Tibial nerve (tissue), 3 donors: ENCODE measurements at regions not wholly inside any gene's neighbourhood (a gene's known extent, or its start where the extent isn't known, plus 50 kb on each side); places are given as distances from the start of the nearest gene placed in this dataset.

Experiments
- POLR2A ChIP-seq, 2 donors: fragments of 450-650 bp; IDR thresholded peaks; one replicate each; pipeline ENCODE4 v1.6.1; 2017; ENCODE audit warnings: antibody characterized with exemption in 2 of 2, mild to moderate bottlenecking in 2 of 2, moderate library complexity in 2 of 2
- TF ChIP-seq, protein P1 (sequence below), 5 experiments: fragments of 200-600 bp in 3 of 5; fragments of 450-650 bp in 2 of 5; sonication (generic) in 3 of 5; IDR thresholded peaks; one replicate each; pipeline ENCODE4 v1.5.1; 2016 to 2019; ENCODE audit warnings: antibody characterized with exemption in 5 of 5, mild to moderate bottlenecking in 3 of 5, moderate library complexity in 2 of 5

DNA sequence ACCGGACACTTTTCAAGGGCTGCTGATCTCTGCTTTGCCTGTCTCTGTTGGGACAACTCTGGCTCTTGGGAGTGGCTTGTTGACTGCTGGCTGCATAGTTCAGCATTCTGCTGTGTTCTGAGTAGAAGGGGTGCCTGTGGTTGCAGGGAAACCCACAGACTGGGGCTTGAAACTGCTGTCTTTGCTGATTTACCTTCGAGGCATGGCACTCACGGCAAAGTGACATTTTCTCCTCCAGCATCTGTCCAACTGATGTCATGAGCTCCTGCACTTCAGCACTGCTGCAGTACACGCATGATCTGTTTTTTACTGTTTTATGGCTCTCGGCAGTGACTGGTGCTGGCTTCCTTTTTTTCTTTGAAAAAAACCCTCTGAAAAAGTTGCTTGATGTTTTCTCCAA, 69.2 kb downstream of the SPATA31D1 start:
- no peak for TF ChIP-seq POLR2A (IDR thresholded peaks at IDR 0.05)
- TF ChIP-seq, protein P1, sequence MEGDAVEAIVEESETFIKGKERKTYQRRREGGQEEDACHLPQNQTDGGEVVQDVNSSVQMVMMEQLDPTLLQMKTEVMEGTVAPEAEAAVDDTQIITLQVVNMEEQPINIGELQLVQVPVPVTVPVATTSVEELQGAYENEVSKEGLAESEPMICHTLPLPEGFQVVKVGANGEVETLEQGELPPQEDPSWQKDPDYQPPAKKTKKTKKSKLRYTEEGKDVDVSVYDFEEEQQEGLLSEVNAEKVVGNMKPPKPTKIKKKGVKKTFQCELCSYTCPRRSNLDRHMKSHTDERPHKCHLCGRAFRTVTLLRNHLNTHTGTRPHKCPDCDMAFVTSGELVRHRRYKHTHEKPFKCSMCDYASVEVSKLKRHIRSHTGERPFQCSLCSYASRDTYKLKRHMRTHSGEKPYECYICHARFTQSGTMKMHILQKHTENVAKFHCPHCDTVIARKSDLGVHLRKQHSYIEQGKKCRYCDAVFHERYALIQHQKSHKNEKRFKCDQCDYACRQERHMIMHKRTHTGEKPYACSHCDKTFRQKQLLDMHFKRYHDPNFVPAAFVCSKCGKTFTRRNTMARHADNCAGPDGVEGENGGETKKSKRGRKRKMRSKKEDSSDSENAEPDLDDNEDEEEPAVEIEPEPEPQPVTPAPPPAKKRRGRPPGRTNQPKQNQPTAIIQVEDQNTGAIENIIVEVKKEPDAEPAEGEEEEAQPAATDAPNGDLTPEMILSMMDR (IDR thresholded peaks at IDR 0.05) = no peak
